ENCODE measurements at regions not wholly inside any gene's neighbourhood (a gene's known extent, or its start where the extent isn't known, plus 50 kb on each side); places are given as distances from the start of the nearest gene placed in this dataset.

GRCh38 chr1:60169206-60169605 lies 95.6 kb upstream of the C1orf87 start:
- Histone ChIP-seq H2BK120ac (ENCODE audit: low read depth, low read length, poor library complexity, severe bottlenecking) (no peak overlapping the region), H3K56ac (ENCODE audit: insufficient read length, low read depth, low read length) (no peak overlapping the region), H3K4me1 (ENCODE audit: insufficient read depth, low read length) (no peaks in the 10 kb centered on the region), H3K4ac (ENCODE audit: low read depth, low read length) (no peak overlapping the region), H3K23me2 (ENCODE audit: insufficient read length, low read depth, low read length, poor library complexity, severe bottlenecking) (no peaks in the 10 kb centered on the region), H2BK15ac (ENCODE audit: low read depth, low read length) (no peak overlapping the region), H3K79me1 (ENCODE audit: insufficient read depth, low read depth, low read length, poor library complexity, severe bottlenecking) (no peaks in the 10 kb centered on the region), H3K23ac (ENCODE audit: insufficient read length, low read depth, low read length) (no peak overlapping the region), H2AK5ac (ENCODE audit: insufficient read length, low read length) (no peak overlapping the region), H3K27ac (ENCODE audit: insufficient read length, low read depth, low read length) (no peak overlapping the region), H3K9me3 (ENCODE audit: control insufficient read depth, low read depth, low read length) (no peaks in the 10 kb centered on the region), H4K20me1 (ENCODE audit: control insufficient read depth, insufficient read depth, insufficient read length) (no peaks in the 10 kb centered on the region), H3K79me2 (ENCODE audit: insufficient read depth, low read length) (no peaks in the 10 kb centered on the region), H2AFZ (ENCODE audit: low read length) (no peak overlapping the region), H2BK12ac (ENCODE audit: insufficient read length, low read depth, low read length) (no peak overlapping the region), H3K14ac (ENCODE audit: insufficient read depth, low read length) (no peak overlapping the region), H4K5ac (ENCODE audit: insufficient read length, low read depth, low read length) (no peak overlapping the region), H3K18ac (ENCODE audit: insufficient read length, low read depth, low read length) (no peak overlapping the region), H4K8ac (replicated peaks; ENCODE audit: insufficient read length, low read depth, low read length) (no peak overlapping the region), H3T11ph (ENCODE audit: low read length) (no peak overlapping the region), H3K4me2 (ENCODE audit: insufficient read depth, insufficient read length, low read length) (no peak overlapping the region), H3K9ac (ENCODE audit: extremely low read depth, insufficient read length, low read length) (no peak overlapping the region), H4K91ac (ENCODE audit: insufficient read length, low read depth, low read length) (no peak overlapping the region), H3K27me3 (ENCODE audit: insufficient read depth, low read length) (no peaks in the 10 kb centered on the region), H2BK20ac (ENCODE audit: low read depth, low read length, poor library complexity, severe bottlenecking) (no peak overlapping the region), H2BK5ac (ENCODE audit: insufficient read length, low read length) (no peak overlapping the region)
- no peaks in the 10 kb centered on the region for H3K27me3 Mint-ChIP-seq (ENCODE audit: low read depth)
- no peak for DNase-seq
- H3K4me1 Mint-ChIP-seq: peaks cover 0 to 5% of the 10 kb centered on the region in 2 experiments; a peak in 1 of 4 replicates
- H3K27ac Mint-ChIP-seq: no peak overlapping the region
- no peaks in the 10 kb centered on the region for H3K36me3 Mint-ChIP-seq (ENCODE audit: insufficient read depth in 1 of 3, low read depth in 3 of 3)
- no CpG with 5 or more reads among the region's 2 CpGs for WGBS (ENCODE audit: extremely low coverage, insufficient read length, low lambda C conversion rate)
- no peak overlapping the region for H3K4me3 Mint-ChIP-seq
- TF ChIP-seq CTCF (conservative IDR thresholded peaks at IDR 0.05): no peak
- H3K9me3 Mint-ChIP-seq: no peaks in the 10 kb centered on the region; a peak in 1 of 5 replicates
